HL-60 (cell line): ENCODE measurements at regions not wholly inside any gene's neighbourhood (a gene's known extent, or its start where the extent isn't known, plus 50 kb on each side); places are given as distances from the start of the nearest gene placed in this dataset.

ENCODE experiments used
- DNase-seq, 2 experiments: peaks; one replicate each; pipeline ENCODE4 v3.0.0-alpha.2; 2010 to 2020; ENCODE audit warnings: low read depth in 1 of 2, low spot score in 1 of 2
- H3K27ac ChIP-seq: fragments of 250-450 bp; sonication (Bioruptor Pico); replicated peaks from 2 replicates; pipeline ENCODE4 v1.5.1; 2020; ENCODE audit warnings: mild to moderate bottlenecking, moderate library complexity
- H3K27me3 ChIP-seq: fragments of 250-450 bp; sonication (Bioruptor Pico); 2 replicates; pipeline ENCODE4 v1.5.1; 2021; ENCODE audit warnings: mild to moderate bottlenecking, moderate library complexity; ENCODE audit not compliant: insufficient read depth, poor library complexity, severe bottlenecking
- H3K4me3 ChIP-seq: replicated peaks from 2 replicates; pipeline ENCODE4 v1.5.1; 2011; ENCODE audit warnings: mild to moderate bottlenecking, control low read depth, low read length; ENCODE audit not compliant: insufficient read depth
- GABPA ChIP-seq: IDR thresholded peaks from 2 replicates; pipeline ENCODE4 v1.6.1; 2012; ENCODE audit warnings: low read depth
- POLR2AphosphoS5 ChIP-seq: IDR thresholded peaks from 2 replicates; pipeline ENCODE4 v1.6.1; 2012; ENCODE audit warnings: low read depth
- SPI1 ChIP-seq: IDR thresholded peaks from 2 replicates; pipeline ENCODE4 v1.6.1; 2012; ENCODE audit warnings: low read depth, mild to moderate bottlenecking, borderline replicate concordance
- TF ChIP-seq, protein P1 (sequence below): IDR thresholded peaks from 2 replicates; pipeline ENCODE4 v1.6.1; 2012; ENCODE audit warnings: low read depth; ENCODE audit not compliant: insufficient replicate concordance
- TF ChIP-seq, protein P2 (sequence below): IDR thresholded peaks from one replicate; pipeline ENCODE4 v1.5.1; 2011; ENCODE audit warnings: low read length, control low read depth, inconsistent platforms; ENCODE audit not compliant: insufficient read depth

DNA sequence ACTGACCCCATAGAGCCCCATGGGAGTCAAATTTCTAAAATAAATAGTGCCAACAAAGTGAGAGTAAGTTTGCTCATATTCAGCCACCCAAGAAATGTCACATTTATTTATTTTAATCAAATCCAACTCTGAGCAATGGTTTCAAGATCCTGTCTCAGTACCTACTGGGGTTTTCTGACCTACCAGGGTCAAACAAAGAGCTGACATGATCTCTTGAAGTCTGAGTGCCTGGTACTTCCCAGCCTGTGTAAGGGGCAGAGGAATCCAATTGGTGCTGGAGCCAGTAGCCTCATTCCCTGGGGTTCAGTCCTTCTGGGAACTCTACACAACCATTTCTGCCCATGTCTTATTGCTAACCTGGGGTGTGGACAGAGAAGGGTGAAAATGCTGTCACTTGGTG lies 104.6 kb upstream of the SERP2 start:
- H3K27ac ChIP-seq = no peak overlapping the region
- H3K4me3 ChIP-seq = no peak overlapping the region
- no peak for TF ChIP-seq SPI1
- TF ChIP-seq POLR2AphosphoS5 = no peak
- TF ChIP-seq, protein P1, sequence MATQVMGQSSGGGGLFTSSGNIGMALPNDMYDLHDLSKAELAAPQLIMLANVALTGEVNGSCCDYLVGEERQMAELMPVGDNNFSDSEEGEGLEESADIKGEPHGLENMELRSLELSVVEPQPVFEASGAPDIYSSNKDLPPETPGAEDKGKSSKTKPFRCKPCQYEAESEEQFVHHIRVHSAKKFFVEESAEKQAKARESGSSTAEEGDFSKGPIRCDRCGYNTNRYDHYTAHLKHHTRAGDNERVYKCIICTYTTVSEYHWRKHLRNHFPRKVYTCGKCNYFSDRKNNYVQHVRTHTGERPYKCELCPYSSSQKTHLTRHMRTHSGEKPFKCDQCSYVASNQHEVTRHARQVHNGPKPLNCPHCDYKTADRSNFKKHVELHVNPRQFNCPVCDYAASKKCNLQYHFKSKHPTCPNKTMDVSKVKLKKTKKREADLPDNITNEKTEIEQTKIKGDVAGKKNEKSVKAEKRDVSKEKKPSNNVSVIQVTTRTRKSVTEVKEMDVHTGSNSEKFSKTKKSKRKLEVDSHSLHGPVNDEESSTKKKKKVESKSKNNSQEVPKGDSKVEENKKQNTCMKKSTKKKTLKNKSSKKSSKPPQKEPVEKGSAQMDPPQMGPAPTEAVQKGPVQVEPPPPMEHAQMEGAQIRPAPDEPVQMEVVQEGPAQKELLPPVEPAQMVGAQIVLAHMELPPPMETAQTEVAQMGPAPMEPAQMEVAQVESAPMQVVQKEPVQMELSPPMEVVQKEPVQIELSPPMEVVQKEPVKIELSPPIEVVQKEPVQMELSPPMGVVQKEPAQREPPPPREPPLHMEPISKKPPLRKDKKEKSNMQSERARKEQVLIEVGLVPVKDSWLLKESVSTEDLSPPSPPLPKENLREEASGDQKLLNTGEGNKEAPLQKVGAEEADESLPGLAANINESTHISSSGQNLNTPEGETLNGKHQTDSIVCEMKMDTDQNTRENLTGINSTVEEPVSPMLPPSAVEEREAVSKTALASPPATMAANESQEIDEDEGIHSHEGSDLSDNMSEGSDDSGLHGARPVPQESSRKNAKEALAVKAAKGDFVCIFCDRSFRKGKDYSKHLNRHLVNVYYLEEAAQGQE = no peak
- TF ChIP-seq GABPA = no peak
- TF ChIP-seq, protein P2, sequence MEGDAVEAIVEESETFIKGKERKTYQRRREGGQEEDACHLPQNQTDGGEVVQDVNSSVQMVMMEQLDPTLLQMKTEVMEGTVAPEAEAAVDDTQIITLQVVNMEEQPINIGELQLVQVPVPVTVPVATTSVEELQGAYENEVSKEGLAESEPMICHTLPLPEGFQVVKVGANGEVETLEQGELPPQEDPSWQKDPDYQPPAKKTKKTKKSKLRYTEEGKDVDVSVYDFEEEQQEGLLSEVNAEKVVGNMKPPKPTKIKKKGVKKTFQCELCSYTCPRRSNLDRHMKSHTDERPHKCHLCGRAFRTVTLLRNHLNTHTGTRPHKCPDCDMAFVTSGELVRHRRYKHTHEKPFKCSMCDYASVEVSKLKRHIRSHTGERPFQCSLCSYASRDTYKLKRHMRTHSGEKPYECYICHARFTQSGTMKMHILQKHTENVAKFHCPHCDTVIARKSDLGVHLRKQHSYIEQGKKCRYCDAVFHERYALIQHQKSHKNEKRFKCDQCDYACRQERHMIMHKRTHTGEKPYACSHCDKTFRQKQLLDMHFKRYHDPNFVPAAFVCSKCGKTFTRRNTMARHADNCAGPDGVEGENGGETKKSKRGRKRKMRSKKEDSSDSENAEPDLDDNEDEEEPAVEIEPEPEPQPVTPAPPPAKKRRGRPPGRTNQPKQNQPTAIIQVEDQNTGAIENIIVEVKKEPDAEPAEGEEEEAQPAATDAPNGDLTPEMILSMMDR = no peak
- no peak for DNase-seq
- no peaks in the 10 kb centered on the region for H3K27me3 ChIP-seq

DNA sequence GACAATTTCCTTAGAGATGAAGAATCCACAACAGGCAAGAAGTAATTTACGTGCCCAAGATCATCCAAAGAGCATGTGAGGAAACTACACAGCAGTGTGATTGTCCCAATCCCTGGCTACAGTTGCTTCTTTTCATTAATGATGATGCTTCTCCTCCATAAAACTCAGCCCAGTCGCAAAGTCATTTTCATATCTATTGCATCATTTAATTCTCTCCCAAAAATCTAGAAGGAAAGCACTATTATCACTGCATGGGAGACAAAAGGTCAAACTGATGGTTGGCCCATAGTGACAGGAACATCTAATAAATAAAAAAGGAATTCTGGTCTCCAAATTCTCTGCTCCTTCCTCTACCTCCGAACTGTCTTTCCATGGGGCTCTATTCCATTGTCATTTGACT lies 103.5 kb upstream of the SERP2 start:
- no peak for DNase-seq
- Histone ChIP-seq H3K27me3 (no peaks in the 10 kb centered on the region), H3K4me3 (no peak overlapping the region), H3K27ac (no peak overlapping the region)
- TF ChIP-seq SPI1 = no peak

DNA sequence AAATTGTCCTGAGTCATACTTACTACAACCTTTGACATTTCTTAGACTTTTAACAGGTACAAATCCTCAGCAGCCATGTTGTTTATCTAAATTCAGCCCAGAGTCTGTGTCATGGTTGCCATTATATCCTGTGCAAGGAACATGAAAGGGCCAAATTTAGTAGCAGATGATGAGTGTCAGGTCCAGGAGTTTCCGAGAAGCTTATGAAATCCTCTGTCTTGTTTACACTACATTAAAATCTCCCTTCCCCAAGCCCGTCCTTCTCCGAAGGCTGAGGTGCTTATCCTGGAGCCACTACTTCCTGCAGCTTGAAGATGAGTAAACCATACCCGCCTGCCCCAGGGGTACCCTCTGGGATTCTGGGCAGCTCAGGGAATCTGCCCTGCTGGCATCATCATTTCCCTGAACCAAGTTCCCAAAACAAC lies 102.6 kb upstream of the SERP2 start:
- TF ChIP-seq SPI1 (no peak), GABPA (no peak), POLR2AphosphoS5 (no peak)
- TF ChIP-seq, protein P1 = no peak
- TF ChIP-seq, protein P2 = no peak
- DNase-seq = no peak
- H3K27ac ChIP-seq = no peak overlapping the region

DNA sequence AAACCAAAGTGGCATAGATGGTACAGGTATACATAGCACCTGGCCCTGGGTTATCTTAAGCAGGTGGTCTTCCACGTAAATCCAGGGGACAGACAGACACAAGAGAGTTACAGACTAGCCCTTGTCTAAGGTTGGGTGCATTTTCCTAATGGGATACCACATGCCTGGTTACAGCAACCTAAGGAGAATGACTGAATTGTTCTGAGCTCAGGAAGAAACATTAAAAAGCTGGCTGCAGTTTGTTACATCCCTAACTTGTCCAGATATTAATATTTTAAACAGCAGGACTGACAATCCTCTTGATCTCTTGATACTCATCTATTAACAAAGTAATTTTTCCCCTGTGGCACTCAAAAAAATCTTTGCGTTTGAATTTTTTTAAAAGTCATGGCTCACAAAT lies 102.2 kb upstream of the SERP2 start:
- no peak for TF ChIP-seq POLR2AphosphoS5
- no peak for TF ChIP-seq SPI1
- Histone ChIP-seq H3K27ac (no peak overlapping the region), H3K27me3 (no peaks in the 10 kb centered on the region), H3K4me3 (no peak overlapping the region)
- DNase-seq = no peak

More for the DNA sequence above, 102.6 kb upstream of the SERP2 start:
- Histone ChIP-seq H3K27me3 (no peaks in the 10 kb centered on the region), H3K4me3 (no peak overlapping the region)

DNA sequence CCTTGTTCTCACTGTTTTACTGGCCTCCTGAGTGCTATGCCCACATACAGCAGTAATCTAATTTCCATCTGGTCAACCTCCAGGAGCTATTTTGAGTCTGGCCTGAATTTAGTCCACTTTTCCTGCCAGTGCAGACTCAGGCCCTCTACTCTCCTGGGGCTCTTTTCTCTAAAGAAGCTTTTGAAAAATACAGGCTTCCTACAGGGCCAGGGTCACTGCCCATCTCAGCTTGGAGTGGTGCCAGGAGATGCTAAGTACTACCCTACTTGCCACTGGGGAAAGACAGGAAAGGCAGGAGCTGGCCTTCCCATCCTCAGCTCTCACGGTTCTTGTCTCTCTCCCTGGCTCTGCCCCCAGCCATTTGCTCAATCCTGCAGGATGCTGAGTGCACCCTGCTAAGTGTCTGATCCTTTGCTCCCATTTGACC lies 101.7 kb upstream of the SERP2 start:
- Histone ChIP-seq H3K27me3 (no peaks in the 10 kb centered on the region), H3K27ac (no peak overlapping the region), H3K4me3 (no peak overlapping the region)
- no peak for DNase-seq
- TF ChIP-seq POLR2AphosphoS5 (no peak), SPI1 (no peak), GABPA (no peak)
- TF ChIP-seq, protein P1 = no peak
- TF ChIP-seq, protein P2 = no peak
